ENCODE measurements at regions not wholly inside any gene's neighbourhood (a gene's known extent, or its start where the extent isn't known, plus 50 kb on each side); places are given as distances from the start of the nearest gene placed in this dataset.

- Histone ChIP-seq H3K4me3 (ENCODE audit: low read length) (no peak overlapping the region), H2BK120ac (ENCODE audit: low read depth, low read length) (no peak overlapping the region), H4K5ac (ENCODE audit: low read length) (no peak overlapping the region), H3K4me2 (ENCODE audit: low read length) (no peak overlapping the region), H3K4me1 (ENCODE audit: control insufficient read depth, low read depth, low read length) (no peaks in the 10 kb centered on the region), H3K18ac (ENCODE audit: low read length) (no peak overlapping the region), H3K9ac (ENCODE audit: low read length) (no peak overlapping the region), H3K36me3 (ENCODE audit: control insufficient read depth, insufficient read depth, low read length) (no peaks in the 10 kb centered on the region), H3K79me2 (ENCODE audit: control insufficient read depth, insufficient read depth, low read length) (no peaks in the 10 kb centered on the region), H3K27ac (ENCODE audit: low read depth, low read length) (no peak overlapping the region), H3K27me3 (ENCODE audit: insufficient read depth, low read length, poor library complexity) (no peaks in the 10 kb centered on the region), H2BK5ac (ENCODE audit: low read length) (no peak overlapping the region), H2AK5ac (ENCODE audit: low read length) (no peak overlapping the region), H3K4ac (ENCODE audit: low read depth, low read length) (no peak overlapping the region), H3K56ac (ENCODE audit: low read length) (no peak overlapping the region), H3K79me1 (ENCODE audit: low read length) (no peaks in the 10 kb centered on the region), H3K23ac (ENCODE audit: low read length) (no peak overlapping the region), H2BK15ac (replicated peaks; ENCODE audit: low read depth) (no peak overlapping the region), H4K8ac (ENCODE audit: low read depth, low read length) (no peak overlapping the region)
- DNase-seq, result no peak
- WGBS (ENCODE audit: extremely low coverage, insufficient coverage, low lambda C conversion rate), result no CpG with 5 or more reads among the region's 3 CpGs
Measured at GRCh38 chr5:17727098-17727497, 92.8 kb downstream of the TAF11L14 start.

- Histone ChIP-seq H4K5ac (ENCODE audit: low read length) (no peak overlapping the region), H3K27ac (ENCODE audit: low read depth, low read length) (no peak overlapping the region), H3K4me2 (ENCODE audit: low read length) (no peak overlapping the region), H3K56ac (ENCODE audit: low read length) (no peak overlapping the region), H4K8ac (ENCODE audit: low read depth, low read length) (no peak overlapping the region), H3K4me1 (ENCODE audit: control insufficient read depth, low read depth, low read length) (no peaks in the 10 kb centered on the region), H3K4ac (ENCODE audit: low read depth, low read length) (no peak overlapping the region), H3K36me3 (ENCODE audit: control insufficient read depth, insufficient read depth, low read length) (no peaks in the 10 kb centered on the region), H2BK120ac (ENCODE audit: low read depth, low read length) (no peak overlapping the region), H3K79me2 (ENCODE audit: control insufficient read depth, insufficient read depth, low read length) (no peaks in the 10 kb centered on the region), H2BK15ac (replicated peaks; ENCODE audit: low read depth) (no peak overlapping the region), H3K79me1 (ENCODE audit: low read length) (no peaks in the 10 kb centered on the region), H3K9ac (ENCODE audit: low read length) (no peak overlapping the region), H3K18ac (ENCODE audit: low read length) (no peak overlapping the region), H3K23ac (ENCODE audit: low read length) (no peak overlapping the region), H3K27me3 (ENCODE audit: insufficient read depth, low read length, poor library complexity) (no peaks in the 10 kb centered on the region), H2BK5ac (ENCODE audit: low read length) (no peak overlapping the region), H3K4me3 (ENCODE audit: low read length) (no peak overlapping the region), H2AK5ac (ENCODE audit: low read length) (no peak overlapping the region)
- no peak for DNase-seq
- WGBS (ENCODE audit: extremely low coverage, insufficient coverage, low lambda C conversion rate), result no CpG with 5 or more reads among the region's 2 CpGs
Measured at GRCh38 chr5:17730421-17730820, 96.2 kb downstream of the TAF11L14 start.

GRCh38 chr5:17732351-17732923 lies 98.2 kb downstream of the TAF11L14 start:
- H3K4me2 ChIP-seq (ENCODE audit: low read length), result no peak overlapping the region
- H3K4ac ChIP-seq (ENCODE audit: low read depth, low read length), result no peak overlapping the region
- no CpG with 5 or more reads among the region's 3 CpGs for WGBS (ENCODE audit: extremely low coverage, insufficient coverage, low lambda C conversion rate)
- H4K5ac ChIP-seq (ENCODE audit: low read length), result no peak overlapping the region
- H3K27ac ChIP-seq (ENCODE audit: low read depth, low read length), result no peak overlapping the region
- H3K79me1 ChIP-seq (ENCODE audit: low read length), result no peaks in the 10 kb centered on the region
- no peak for DNase-seq
- no peak overlapping the region for H2BK15ac ChIP-seq (replicated peaks; ENCODE audit: low read depth)
- no peak overlapping the region for H3K18ac ChIP-seq (ENCODE audit: low read length)
- H3K4me3 ChIP-seq (ENCODE audit: low read length), result no peak overlapping the region
- no peak overlapping the region for H4K8ac ChIP-seq (ENCODE audit: low read depth, low read length)
- H3K36me3 ChIP-seq (ENCODE audit: control insufficient read depth, insufficient read depth, low read length), result no peaks in the 10 kb centered on the region
- no peak overlapping the region for H3K56ac ChIP-seq (ENCODE audit: low read length)
- no peaks in the 10 kb centered on the region for H3K27me3 ChIP-seq (ENCODE audit: insufficient read depth, low read length, poor library complexity)
- no peak overlapping the region for H3K9ac ChIP-seq (ENCODE audit: low read length)
- no peak overlapping the region for H2BK5ac ChIP-seq (ENCODE audit: low read length)
- no peaks in the 10 kb centered on the region for H3K4me1 ChIP-seq (ENCODE audit: control insufficient read depth, low read depth, low read length)
- H2BK120ac ChIP-seq (ENCODE audit: low read depth, low read length), result no peak overlapping the region
- H2AK5ac ChIP-seq (ENCODE audit: low read length), result no peak overlapping the region
- H3K23ac ChIP-seq (ENCODE audit: low read length), result no peak overlapping the region
- H3K79me2 ChIP-seq (ENCODE audit: control insufficient read depth, insufficient read depth, low read length), result no peaks in the 10 kb centered on the region

GRCh38 chr5:17734011-17734410 lies 99.8 kb downstream of the TAF11L14 start:
- Histone ChIP-seq H3K9ac (ENCODE audit: low read length) (no peak overlapping the region), H3K27ac (ENCODE audit: low read depth, low read length) (no peak overlapping the region), H3K18ac (ENCODE audit: low read length) (no peak overlapping the region), H3K4ac (ENCODE audit: low read depth, low read length) (no peak overlapping the region), H2AK5ac (ENCODE audit: low read length) (no peak overlapping the region), H3K79me1 (ENCODE audit: low read length) (no peaks in the 10 kb centered on the region), H4K5ac (ENCODE audit: low read length) (no peak overlapping the region), H3K79me2 (ENCODE audit: control insufficient read depth, insufficient read depth, low read length) (no peaks in the 10 kb centered on the region), H3K23ac (ENCODE audit: low read length) (no peak overlapping the region), H4K8ac (ENCODE audit: low read depth, low read length) (no peak overlapping the region), H3K4me1 (ENCODE audit: control insufficient read depth, low read depth, low read length) (no peaks in the 10 kb centered on the region), H3K4me2 (ENCODE audit: low read length) (no peak overlapping the region), H3K36me3 (ENCODE audit: control insufficient read depth, insufficient read depth, low read length) (no peaks in the 10 kb centered on the region), H3K56ac (ENCODE audit: low read length) (no peak overlapping the region), H3K27me3 (ENCODE audit: insufficient read depth, low read length, poor library complexity) (no peaks in the 10 kb centered on the region), H2BK5ac (ENCODE audit: low read length) (no peak overlapping the region), H2BK15ac (replicated peaks; ENCODE audit: low read depth) (no peak overlapping the region), H3K4me3 (ENCODE audit: low read length) (no peak overlapping the region), H2BK120ac (ENCODE audit: low read depth, low read length) (no peak overlapping the region)
- no CpG with 5 or more reads among the region's 2 CpGs for WGBS (ENCODE audit: extremely low coverage, insufficient coverage, low lambda C conversion rate)
- no peak for DNase-seq

- no peak overlapping the region for H4K8ac ChIP-seq (ENCODE audit: low read depth, low read length)
- no peak overlapping the region for H3K4me3 ChIP-seq (ENCODE audit: low read length)
- no peak overlapping the region for H3K4me2 ChIP-seq (ENCODE audit: low read length)
- no peak overlapping the region for H2BK120ac ChIP-seq (ENCODE audit: low read depth, low read length)
- no peak overlapping the region for H2BK15ac ChIP-seq (replicated peaks; ENCODE audit: low read depth)
- H3K18ac ChIP-seq (ENCODE audit: low read length), result no peak overlapping the region
- H3K4me1 ChIP-seq (ENCODE audit: control insufficient read depth, low read depth, low read length), result no peaks in the 10 kb centered on the region
- H3K27ac ChIP-seq (ENCODE audit: low read depth, low read length), result no peak overlapping the region
- no peaks in the 10 kb centered on the region for H3K79me1 ChIP-seq (ENCODE audit: low read length)
- H3K79me2 ChIP-seq (ENCODE audit: control insufficient read depth, insufficient read depth, low read length), result no peaks in the 10 kb centered on the region
- H2AK5ac ChIP-seq (ENCODE audit: low read length), result no peak overlapping the region
- no peaks in the 10 kb centered on the region for H3K36me3 ChIP-seq (ENCODE audit: control insufficient read depth, insufficient read depth, low read length)
- H2BK5ac ChIP-seq (ENCODE audit: low read length), result no peak overlapping the region
- H3K27me3 ChIP-seq (ENCODE audit: insufficient read depth, low read length, poor library complexity), result no peaks in the 10 kb centered on the region
- no peak overlapping the region for H3K9ac ChIP-seq (ENCODE audit: low read length)
- DNase-seq, result no peak
- no peak overlapping the region for H3K56ac ChIP-seq (ENCODE audit: low read length)
- no peak overlapping the region for H4K5ac ChIP-seq (ENCODE audit: low read length)
- H3K23ac ChIP-seq (ENCODE audit: low read length), result no peak overlapping the region
- no CpG with 5 or more reads among the region's 4 CpGs for WGBS (ENCODE audit: extremely low coverage, insufficient coverage, low lambda C conversion rate)
- no peak overlapping the region for H3K4ac ChIP-seq (ENCODE audit: low read depth, low read length)
Measured at GRCh38 chr5:17735761-17736160, 101.5 kb downstream of the TAF11L14 start.

- Histone ChIP-seq H3K4me1 (ENCODE audit: control insufficient read depth, low read depth, low read length) (no peaks in the 10 kb centered on the region), H3K27me3 (ENCODE audit: insufficient read depth, low read length, poor library complexity) (no peaks in the 10 kb centered on the region), H3K4ac (ENCODE audit: low read depth, low read length) (no peak overlapping the region), H3K27ac (ENCODE audit: low read depth, low read length) (no peak overlapping the region), H3K4me2 (ENCODE audit: low read length) (no peak overlapping the region), H3K4me3 (ENCODE audit: low read length) (no peak overlapping the region), H2BK120ac (ENCODE audit: low read depth, low read length) (no peak overlapping the region), H3K23ac (ENCODE audit: low read length) (no peak overlapping the region), H3K79me1 (ENCODE audit: low read length) (no peaks in the 10 kb centered on the region), H2AK5ac (ENCODE audit: low read length) (no peak overlapping the region), H4K8ac (ENCODE audit: low read depth, low read length) (no peak overlapping the region), H2BK5ac (ENCODE audit: low read length) (no peak overlapping the region), H3K36me3 (ENCODE audit: control insufficient read depth, insufficient read depth, low read length) (no peaks in the 10 kb centered on the region), H4K5ac (ENCODE audit: low read length) (no peak overlapping the region), H3K9ac (ENCODE audit: low read length) (no peak overlapping the region), H3K56ac (ENCODE audit: low read length) (no peak overlapping the region), H3K18ac (ENCODE audit: low read length) (no peak overlapping the region), H2BK15ac (replicated peaks; ENCODE audit: low read depth) (no peak overlapping the region), H3K79me2 (ENCODE audit: control insufficient read depth, insufficient read depth, low read length) (no peaks in the 10 kb centered on the region)
- no peak for DNase-seq
- no CpG with 5 or more reads among the region's 2 CpGs for WGBS (ENCODE audit: extremely low coverage, insufficient coverage, low lambda C conversion rate)
Measured at GRCh38 chr5:17737092-17737491, 102.8 kb downstream of the TAF11L14 start.
